Caco-2 (cell line): ENCODE measurements at regions not wholly inside any gene's neighbourhood (a gene's known extent, or its start where the extent isn't known, plus 50 kb on each side); places are given as distances from the start of the nearest gene placed in this dataset.
"Not testable (repeated sequence)": the region's sequence is repeated elsewhere in the genome, so short reads cannot be mapped to it uniquely, and the experiment has no call there.

Experiments
- BruUV-seq: library from RNA; stranded (reverse); fragments of 400-500 nt; replicated peaks from 2 replicates; lab custom pipeline; 2021; lab: Mats Ljungman, UMichigan
- CTCF ChIA-PET: fragments of 300-600 bp; sonication (Branson Sonifier 250); formaldehyde crosslinking; loops from one replicate; lab custom pipeline; 2022; ENCODE audit warnings: antibody characterized with exemption; lab: Charles Lee
- POLR2A ChIA-PET: fragments of 300-600 bp; sonication (Branson Sonifier 250); formaldehyde crosslinking; loops from one replicate; lab custom pipeline; 2022; ENCODE audit warnings: antibody characterized with exemption; lab: Charles Lee
- DNase-seq, 2 experiments: peaks; one replicate each; pipeline versions ENCODE4 v3.0.0 to v3.0.0-alpha.2; 2020 to 2022
- H3K27me3 ChIP-seq: replicated peaks from 2 replicates; pipeline ENCODE4 v1.6.0; 2011; ENCODE audit warnings: low read length; ENCODE audit not compliant: control insufficient read depth, insufficient read depth
- H3K36me3 ChIP-seq: 2 replicates; pipeline ENCODE4 v1.5.1; 2011; ENCODE audit warnings: low read length; ENCODE audit not compliant: control insufficient read depth, insufficient read depth
- H3K4me1 ChIP-seq: fragments of 250-450 bp; sonication (Bioruptor Pico); 2 replicates; pipeline ENCODE4 v1.5.1; 2020; ENCODE audit warnings: mild to moderate bottlenecking
- H3K4me3 ChIP-seq: 2 replicates; pipeline ENCODE4 v1.5.1; 2011; ENCODE audit warnings: low read depth, mild to moderate bottlenecking, control low read depth, low read length
- H3K9me3 ChIP-seq: fragments of 250-450 bp; sonication (Bioruptor Pico); 2 replicates; pipeline ENCODE4 v1.5.1; 2020; ENCODE audit warnings: mild to moderate bottlenecking, moderate library complexity
- H3K27ac Mint-ChIP-seq: one replicate; pipeline ENCODE4 v1.8.0; 2022; ENCODE audit warnings: mixed read lengths; ENCODE audit not compliant: unreplicated experiment
- H3K27me3 Mint-ChIP-seq: one replicate; pipeline ENCODE4 v1.8.0; 2022; ENCODE audit warnings: mixed read lengths; ENCODE audit not compliant: insufficient read depth, unreplicated experiment
- H3K36me3 Mint-ChIP-seq: one replicate; pipeline ENCODE4 v1.8.0; 2022; ENCODE audit warnings: mild to moderate bottlenecking, mixed read lengths; ENCODE audit not compliant: insufficient read depth, unreplicated experiment
- H3K4me1 Mint-ChIP-seq: one replicate; pipeline ENCODE4 v1.8.0; 2022; ENCODE audit warnings: low read depth, mixed read lengths; ENCODE audit not compliant: unreplicated experiment
- H3K4me3 Mint-ChIP-seq: one replicate; pipeline ENCODE4 v1.8.0; 2022; ENCODE audit warnings: mild to moderate bottlenecking, moderate library complexity, mixed read lengths; ENCODE audit not compliant: unreplicated experiment
- H3K9me3 Mint-ChIP-seq: one replicate; pipeline ENCODE4 v1.8.0; 2022; ENCODE audit warnings: mixed read lengths; ENCODE audit not compliant: unreplicated experiment
- CTCF ChIP-seq, 2 experiments: fragments of 200-600 bp in 1 of 2; IDR thresholded peaks; 1 replicate in 1 of 2; 2 replicates in 1 of 2; pipeline versions ENCODE4 v1.5.1 to v1.8.0; 2011 to 2022; ENCODE audit warnings: antibody characterized with exemption in 1 of 2, control low read depth in 1 of 2, inconsistent platforms in 1 of 2, low read depth in 1 of 2, low read length in 1 of 2, mild to moderate bottlenecking in 1 of 2, moderate library complexity in 1 of 2; ENCODE audit not compliant: insufficient read depth in 1 of 2, severe bottlenecking in 1 of 2, unreplicated experiment in 1 of 2
- intact Hi-C: fragments of 100-400 bp; cut with micrococcal nuclease; formaldehyde crosslinking; loops from one replicate; pipeline ENCODE4 v1.10.0; 2022; ENCODE audit not compliant: unreplicated experiment

DNA sequence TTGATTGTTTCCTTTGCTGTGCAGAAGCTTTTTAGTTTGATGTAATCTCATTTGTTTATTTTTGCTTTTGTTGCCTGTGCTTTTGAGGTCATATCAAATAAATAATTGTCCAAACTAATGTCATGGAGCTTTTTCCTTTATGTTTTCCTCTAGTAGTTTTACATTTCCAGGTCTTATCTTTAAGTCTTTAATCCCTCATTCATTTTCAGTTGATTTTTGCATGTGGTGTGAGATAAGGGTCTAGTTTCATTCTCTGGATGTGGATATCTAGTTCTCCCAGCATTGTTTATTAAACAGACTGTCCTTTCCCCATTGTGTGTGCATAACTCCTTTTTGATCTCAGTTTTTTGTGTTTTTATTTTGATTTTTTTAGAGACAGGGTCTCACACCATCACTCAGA lies 179.1 kb upstream of the STK26 start:
- Mint-ChIP-seq H3K27me3 (no peaks in the 10 kb centered on the region), H3K36me3 (no peaks in the 10 kb centered on the region), H3K27ac (no peak overlapping the region), H3K9me3 (no peaks in the 10 kb centered on the region), H3K4me1 (no peaks in the 10 kb centered on the region), H3K4me3 (no peak overlapping the region)
- H3K36me3 ChIP-seq: no peaks in the 10 kb centered on the region
- ChIA-PET POLR2A (no interaction called here), CTCF (no interaction called here)
- no peaks in the 10 kb centered on the region for H3K27me3 ChIP-seq
- no peak overlapping the region for H3K4me3 ChIP-seq
- H3K9me3 ChIP-seq: no peaks in the 10 kb centered on the region
- no TSS peak for BruUV-seq
- TF ChIP-seq CTCF (IDR thresholded peaks at IDR 0.05; ENCODE audit: insufficient read depth in 1 of 2, low read depth in 1 of 2, low read length in 1 of 2, severe bottlenecking in 1 of 2, unreplicated experiment in 1 of 2): no peak
- intact Hi-C loops: no loop called here
- no peak for DNase-seq
- 0 out of 2 replicates have a peak, but pooled peaks cover 4% of the 10 kb centered on the region for H3K4me1 ChIP-seq

- POLR2A ChIA-PET: no interaction called here
- H3K4me3 Mint-ChIP-seq: no peak overlapping the region
- intact Hi-C loops: no loop called here
These were observed 177.9 kb upstream of the STK26 start for GRCh38 chrX:131845201-131845600.

GRCh38 chrX:131845771-131846170 lies 177.3 kb upstream of the STK26 start:
- H3K9me3 ChIP-seq: no peaks in the 10 kb centered on the region
- H3K4me3 ChIP-seq: no peak overlapping the region
- H3K4me1 ChIP-seq: 0 out of 2 replicates have a peak, but pooled peaks cover 4% of the 10 kb centered on the region
- no peaks in the 10 kb centered on the region for H3K27me3 ChIP-seq
- BruUV-seq: no TSS peak
- Mint-ChIP-seq H3K4me3 (no peak overlapping the region), H3K27ac (no peak overlapping the region), H3K4me1 (no peaks in the 10 kb centered on the region), H3K27me3 (no peaks in the 10 kb centered on the region), H3K36me3 (no peaks in the 10 kb centered on the region), H3K9me3 (no peaks in the 10 kb centered on the region)
- POLR2A ChIA-PET: no interaction called here
- no peak for DNase-seq
- no peak for TF ChIP-seq CTCF (IDR thresholded peaks at IDR 0.05; ENCODE audit: insufficient read depth in 1 of 2, low read depth in 1 of 2, low read length in 1 of 2, severe bottlenecking in 1 of 2, unreplicated experiment in 1 of 2)
- no peaks in the 10 kb centered on the region for H3K36me3 ChIP-seq
- CTCF ChIA-PET: no interaction called here
- intact Hi-C loops: no loop called here

More at GRCh38 chrX:131845201-131845600, 177.9 kb upstream of the STK26 start:
- no peaks in the 10 kb centered on the region for H3K27me3 Mint-ChIP-seq
- H3K9me3 Mint-ChIP-seq: no peaks in the 10 kb centered on the region
- BruUV-seq: no TSS peak
- Histone ChIP-seq H3K9me3 (no peaks in the 10 kb centered on the region), H3K4me3 (no peak overlapping the region), H3K4me1 (0 out of 2 replicates have a peak, but pooled peaks cover 4% of the 10 kb centered on the region), H3K27me3 (no peaks in the 10 kb centered on the region), H3K36me3 (no peaks in the 10 kb centered on the region)
- no peak for TF ChIP-seq CTCF (IDR thresholded peaks at IDR 0.05; ENCODE audit: insufficient read depth in 1 of 2, low read depth in 1 of 2, low read length in 1 of 2, severe bottlenecking in 1 of 2, unreplicated experiment in 1 of 2)
- no peak overlapping the region for H3K27ac Mint-ChIP-seq
- no peaks in the 10 kb centered on the region for H3K36me3 Mint-ChIP-seq
- no peak for DNase-seq
- CTCF ChIA-PET: interaction anchor here (0.9 kb wide), 1 partner anchor 770 kb away, joined by 4 read pairs; no protein-coding TSS in a partner anchor
- H3K4me1 Mint-ChIP-seq: no peaks in the 10 kb centered on the region

DNA sequence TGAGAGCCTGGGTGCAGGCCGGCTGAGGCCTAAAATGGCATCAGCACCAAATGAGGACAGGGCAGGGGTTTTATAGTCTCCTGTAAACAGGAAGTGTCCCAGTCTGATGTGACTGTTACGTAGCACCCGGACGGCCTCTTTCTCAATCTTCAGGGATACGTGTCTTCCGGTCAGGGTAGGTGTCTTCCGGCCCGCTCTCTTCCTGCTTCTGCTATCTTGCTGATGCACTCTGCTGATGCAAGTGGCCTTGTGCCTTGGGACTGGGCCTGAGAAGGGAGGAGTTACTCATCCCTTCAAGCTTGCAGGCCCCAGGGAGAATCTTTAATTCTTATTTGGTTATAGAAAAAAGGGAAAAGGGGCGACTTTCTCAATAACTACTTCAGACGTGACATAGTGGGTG lies 172.1 kb upstream of the STK26 start:
- H3K36me3 ChIP-seq, POLR2A ChIA-PET, H3K4me1 Mint-ChIP-seq, BruUV-seq, intact Hi-C loops, H3K27me3 Mint-ChIP-seq, H3K27me3 ChIP-seq, DNase-seq, H3K4me3 Mint-ChIP-seq, H3K27ac Mint-ChIP-seq, CTCF ChIA-PET, H3K9me3 ChIP-seq, H3K4me1 ChIP-seq, H3K9me3 Mint-ChIP-seq, H3K36me3 Mint-ChIP-seq, H3K4me3 ChIP-seq: not testable (repeated sequence)
